Endothelial cell of umbilical vein (primary cell): ENCODE measurements at regions not wholly inside any gene's neighbourhood (a gene's known extent, or its start where the extent isn't known, plus 50 kb on each side); places are given as distances from the start of the nearest gene placed in this dataset.

Source experiments
- BruUV-seq: library from RNA; stranded (reverse); fragments of 400-500 nt; replicated peaks from 2 replicates; lab custom pipeline; 2021; lab: Mats Ljungman, UMichigan
- CTCF ChIA-PET: fragments of 300-600, 350-600 bp; sonication (Branson Sonifier 250); formaldehyde crosslinking; loops from one replicate; lab custom pipeline; 2021; ENCODE audit warnings: antibody characterized with exemption, inconsistent platforms; lab: Charles Lee
- POLR2A ChIA-PET: fragments of 300-600, 350-600 bp; sonication (Branson Sonifier 250); formaldehyde crosslinking; loops from one replicate; lab custom pipeline; 2021; ENCODE audit warnings: antibody characterized with exemption, inconsistent platforms; lab: Charles Lee
- DNase-seq: peaks from one replicate; pipeline ENCODE4 v3.0.0-alpha.2; 2011; ENCODE audit warnings: low read depth, low spot score
- FAIRE-seq: peaks from 2 replicates; lab custom pipeline; 2011; peaks lifted over from hg19 to GRCh38; lab: Jason Lieb, UNC
- H2AFZ ChIP-seq: 2 replicates; pipeline ENCODE4 v1.6.0; 2012; ENCODE audit warnings: low read depth, low read length, control low read depth, inconsistent platforms
- H3K27ac ChIP-seq: 2 replicates; pipeline ENCODE4 v1.5.1; 2011; ENCODE audit warnings: low read depth, mild to moderate bottlenecking, control low read depth, low read length, moderate library complexity; ENCODE audit not compliant: insufficient read depth
- H3K27me3 ChIP-seq, 2 experiments: 2 replicates each; pipeline versions ENCODE4 v1.6.0 to v1.6.1; 2011; ENCODE audit warnings: low read length in 2 of 2, mixed read lengths in 1 of 2; ENCODE audit not compliant: control insufficient read depth in 2 of 2, insufficient read depth in 2 of 2
- H3K36me3 ChIP-seq, 2 experiments: 2 replicates in 1 of 2; 3 replicates in 1 of 2; pipeline ENCODE4 v1.5.1; 2011; ENCODE audit warnings: low read length in 2 of 2, mild to moderate bottlenecking in 1 of 2, moderate library complexity in 1 of 2; ENCODE audit not compliant: control insufficient read depth in 2 of 2, insufficient read depth in 2 of 2; ENCODE audit errors: extremely low read depth in 1 of 2
- H3K4me1 ChIP-seq: 3 replicates; pipeline ENCODE4 v1.5.1; 2011; ENCODE audit warnings: mild to moderate bottlenecking, low read length; ENCODE audit not compliant: control insufficient read depth, insufficient read depth; ENCODE audit errors: extremely low read depth
- H3K4me2 ChIP-seq: 2 replicates; pipeline ENCODE4 v1.6.1; 2011; ENCODE audit warnings: low read length, control low read depth, mixed read lengths; ENCODE audit not compliant: insufficient read depth
- H3K4me3 ChIP-seq, 3 experiments: fragments of 200-600 bp in 1 of 3; sonication (generic), shearing (Covaris generic) in 1 of 3; replicated peaks in 1 of 3; 2 replicates each; pipeline ENCODE4 v1.5.1; 2011 to 2016; ENCODE audit warnings: control low read depth in 3 of 3, low read length in 3 of 3, mild to moderate bottlenecking in 2 of 3, inconsistent platforms in 1 of 3, low read depth in 1 of 3, moderate library complexity in 1 of 3; ENCODE audit not compliant: insufficient read depth in 1 of 3
- H3K79me2 ChIP-seq: 2 replicates; pipeline ENCODE4 v1.6.0; 2012; ENCODE audit warnings: low read length, inconsistent platforms; ENCODE audit not compliant: control insufficient read depth, insufficient read depth
- H3K9ac ChIP-seq: replicated peaks from 2 replicates; pipeline ENCODE3; 2011; ENCODE audit warnings: low read length, control low read depth; ENCODE audit not compliant: insufficient read depth; ENCODE audit errors: extremely low read depth
- H3K9me1 ChIP-seq: replicated peaks from 3 replicates; pipeline ENCODE4 v1.6.0; 2011; ENCODE audit warnings: mild to moderate bottlenecking, low read length; ENCODE audit not compliant: control insufficient read depth, insufficient read depth; ENCODE audit errors: extremely low read depth
- H3K9me3 ChIP-seq: replicated peaks from 2 replicates; pipeline ENCODE4 v1.5.1; 2012; ENCODE audit warnings: low read length, inconsistent platforms; ENCODE audit not compliant: control insufficient read depth, insufficient read depth
- H4K20me1 ChIP-seq: replicated peaks from 2 replicates; pipeline ENCODE3; 2011; ENCODE audit warnings: mild to moderate bottlenecking, low read length; ENCODE audit not compliant: control insufficient read depth, insufficient read depth; ENCODE audit errors: extremely low read depth
- EZH2 ChIP-seq: IDR thresholded peaks from 2 replicates; pipeline ENCODE4 v1.6.1; 2012; ENCODE audit warnings: borderline replicate concordance, low read depth, mild to moderate bottlenecking, moderate library complexity, low read length, inconsistent platforms; ENCODE audit not compliant: severe bottlenecking
- FOS ChIP-seq: IDR thresholded peaks from 2 replicates; pipeline ENCODE4 v1.6.1; 2011; ENCODE audit warnings: mild to moderate bottlenecking, low read length, moderate library complexity, borderline replicate concordance; ENCODE audit not compliant: insufficient read depth
- GATA2 ChIP-seq: IDR thresholded peaks from 2 replicates; pipeline ENCODE4 v1.7.0; 2011; ENCODE audit warnings: low read depth, mild to moderate bottlenecking, moderate library complexity, mixed read lengths, low read length; ENCODE audit not compliant: insufficient read length, insufficient read depth
- JUN ChIP-seq: IDR thresholded peaks from 2 replicates; pipeline ENCODE4 v1.6.1; 2011; ENCODE audit warnings: borderline replicate concordance, low read depth; ENCODE audit not compliant: insufficient read length, insufficient read depth
- MYC ChIP-seq: IDR thresholded peaks from one replicate; pipeline ENCODE4 v1.6.1; 2011; ENCODE audit warnings: mild to moderate bottlenecking, low read depth, low read length
- POLR2A ChIP-seq: IDR thresholded peaks from 2 replicates; pipeline ENCODE4 v1.6.1; 2012; ENCODE audit warnings: low read depth, mild to moderate bottlenecking, control low read depth, low read length
- POLR2AphosphoS5 ChIP-seq: IDR thresholded peaks from 2 replicates; pipeline ENCODE4 v1.6.1; 2012; ENCODE audit warnings: low read depth, mild to moderate bottlenecking, control low read depth, low read length, moderate library complexity; ENCODE audit not compliant: insufficient read depth
- dilution Hi-C: fragments of 300-500 bp; cut with MboI; formaldehyde crosslinking; loops from one replicate; pipeline ENCODE4 v1.15.0; 2019; ENCODE audit warnings: low sequenced_read_pairs; ENCODE audit not compliant: extremely low pct_ligation_motif_present
- intact Hi-C: fragments of 100-400 bp; cut with micrococcal nuclease; formaldehyde crosslinking; loops from one replicate; pipeline ENCODE4 v1.10.0; 2022
- TF ChIP-seq, protein P1 (sequence below), 2 donors: IDR thresholded peaks; 1 replicate in 1 of 2; 2 replicates in 1 of 2; pipeline ENCODE4 v1.5.1; 2011; ENCODE audit warnings: low read length in 2 of 2, mild to moderate bottlenecking in 2 of 2, moderate library complexity in 2 of 2, control low read depth in 1 of 2, inconsistent platforms in 1 of 2, low read depth in 1 of 2; ENCODE audit not compliant: insufficient read depth in 1 of 2; ENCODE audit errors: extremely low read depth in 1 of 2
- TF ChIP-seq, protein P2 (sequence below): IDR thresholded peaks from 2 replicates; pipeline ENCODE4 v1.6.1; 2011; ENCODE audit not compliant: insufficient read depth, insufficient read length

DNA sequence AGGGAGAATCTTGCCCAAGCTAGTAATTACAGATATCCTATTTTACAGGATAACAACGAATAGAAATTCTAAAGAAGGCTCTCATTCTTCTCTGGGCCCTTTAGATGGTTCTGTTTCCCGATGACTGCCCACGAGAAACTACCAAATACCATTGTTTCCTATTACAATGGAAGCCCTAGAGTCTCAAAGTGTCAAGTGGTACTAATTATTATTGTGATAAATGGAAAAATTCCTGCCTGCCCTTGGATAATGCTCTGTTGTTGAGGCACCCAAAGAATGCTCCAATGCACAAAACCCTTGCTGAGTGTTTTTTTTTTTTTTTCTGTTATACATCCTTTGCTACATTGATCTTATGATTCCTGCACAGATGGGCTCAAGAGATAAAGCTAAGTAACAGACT, 504.5 kb downstream of the XPNPEP1 start:
- Histone ChIP-seq H3K4me3 (no peak overlapping the region), H3K9ac (no peak overlapping the region), H3K79me2 (no peaks in the 10 kb centered on the region), H3K27ac (no peak overlapping the region), H3K27me3 (no peaks in the 10 kb centered on the region), H2AFZ (no peak overlapping the region), H3K9me3 (no peaks in the 10 kb centered on the region), H3K36me3 (no peaks in the 10 kb centered on the region), H3K9me1 (no peaks in the 10 kb centered on the region), H3K4me1 (no peaks in the 10 kb centered on the region), H3K4me2 (no peak overlapping the region), H4K20me1 (no peaks in the 10 kb centered on the region)
- dilution Hi-C loops (no loop called here), intact Hi-C loops (no loop called here)
- TF ChIP-seq JUN = no peak
- BruUV-seq = no TSS peak
- POLR2A ChIA-PET = no interaction called here
- CTCF ChIA-PET = no interaction called here
- no peak for FAIRE-seq
- DNase-seq = no peak

DNA sequence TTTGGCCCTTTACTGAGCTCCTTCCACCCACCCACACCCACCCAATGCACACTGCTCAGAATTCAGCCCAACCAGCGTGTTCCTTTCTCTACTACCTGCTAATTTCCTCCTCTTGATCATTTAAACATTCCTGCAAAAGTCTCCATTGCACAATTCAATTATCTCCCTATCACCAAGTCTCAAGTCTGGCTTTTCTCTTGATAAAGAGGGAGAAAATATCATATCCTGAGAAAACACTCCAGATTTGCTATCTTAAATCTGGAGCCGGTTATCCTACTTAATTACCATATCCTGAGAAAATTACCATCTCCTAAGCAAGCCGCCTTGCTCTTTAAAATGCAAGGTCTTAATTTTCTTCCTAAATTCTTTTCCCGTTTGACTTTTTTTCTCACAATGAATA, 505.5 kb downstream of the XPNPEP1 start:
- Histone ChIP-seq H3K4me1 (no peaks in the 10 kb centered on the region), H3K4me3 (no peak overlapping the region), H2AFZ (no peak overlapping the region), H4K20me1 (no peaks in the 10 kb centered on the region), H3K27ac (no peak overlapping the region), H3K36me3 (no peaks in the 10 kb centered on the region), H3K9me3 (no peaks in the 10 kb centered on the region), H3K9ac (no peak overlapping the region), H3K9me1 (no peaks in the 10 kb centered on the region), H3K79me2 (no peaks in the 10 kb centered on the region), H3K27me3 (no peaks in the 10 kb centered on the region), H3K4me2 (no peak overlapping the region)
- no TSS peak for BruUV-seq
- CTCF ChIA-PET = no interaction called here
- intact Hi-C loops (no loop called here), dilution Hi-C loops (no loop called here)
- no peak for TF ChIP-seq POLR2A
- no peak for TF ChIP-seq JUN
- TF ChIP-seq, protein P1, sequence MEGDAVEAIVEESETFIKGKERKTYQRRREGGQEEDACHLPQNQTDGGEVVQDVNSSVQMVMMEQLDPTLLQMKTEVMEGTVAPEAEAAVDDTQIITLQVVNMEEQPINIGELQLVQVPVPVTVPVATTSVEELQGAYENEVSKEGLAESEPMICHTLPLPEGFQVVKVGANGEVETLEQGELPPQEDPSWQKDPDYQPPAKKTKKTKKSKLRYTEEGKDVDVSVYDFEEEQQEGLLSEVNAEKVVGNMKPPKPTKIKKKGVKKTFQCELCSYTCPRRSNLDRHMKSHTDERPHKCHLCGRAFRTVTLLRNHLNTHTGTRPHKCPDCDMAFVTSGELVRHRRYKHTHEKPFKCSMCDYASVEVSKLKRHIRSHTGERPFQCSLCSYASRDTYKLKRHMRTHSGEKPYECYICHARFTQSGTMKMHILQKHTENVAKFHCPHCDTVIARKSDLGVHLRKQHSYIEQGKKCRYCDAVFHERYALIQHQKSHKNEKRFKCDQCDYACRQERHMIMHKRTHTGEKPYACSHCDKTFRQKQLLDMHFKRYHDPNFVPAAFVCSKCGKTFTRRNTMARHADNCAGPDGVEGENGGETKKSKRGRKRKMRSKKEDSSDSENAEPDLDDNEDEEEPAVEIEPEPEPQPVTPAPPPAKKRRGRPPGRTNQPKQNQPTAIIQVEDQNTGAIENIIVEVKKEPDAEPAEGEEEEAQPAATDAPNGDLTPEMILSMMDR (IDR thresholded peaks at IDR 0.05; ENCODE audit: extremely low read depth in 1 of 2, insufficient read depth in 1 of 2, low read depth in 1 of 2, low read length in 2 of 2) = no peak
- TF ChIP-seq, protein P2, sequence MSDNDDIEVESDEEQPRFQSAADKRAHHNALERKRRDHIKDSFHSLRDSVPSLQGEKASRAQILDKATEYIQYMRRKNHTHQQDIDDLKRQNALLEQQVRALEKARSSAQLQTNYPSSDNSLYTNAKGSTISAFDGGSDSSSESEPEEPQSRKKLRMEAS = no peak
- TF ChIP-seq EZH2 = no peak
- no peak for TF ChIP-seq MYC
- no peak for TF ChIP-seq FOS
- TF ChIP-seq GATA2 = no peak
- no peak for TF ChIP-seq POLR2AphosphoS5
- FAIRE-seq = no peak
- no peak for DNase-seq
- POLR2A ChIA-PET = no interaction called here
